ENCODE measurements at regions not wholly inside any gene's neighbourhood (a gene's known extent, or its start where the extent isn't known, plus 50 kb on each side); places are given as distances from the start of the nearest gene placed in this dataset.

DNA sequence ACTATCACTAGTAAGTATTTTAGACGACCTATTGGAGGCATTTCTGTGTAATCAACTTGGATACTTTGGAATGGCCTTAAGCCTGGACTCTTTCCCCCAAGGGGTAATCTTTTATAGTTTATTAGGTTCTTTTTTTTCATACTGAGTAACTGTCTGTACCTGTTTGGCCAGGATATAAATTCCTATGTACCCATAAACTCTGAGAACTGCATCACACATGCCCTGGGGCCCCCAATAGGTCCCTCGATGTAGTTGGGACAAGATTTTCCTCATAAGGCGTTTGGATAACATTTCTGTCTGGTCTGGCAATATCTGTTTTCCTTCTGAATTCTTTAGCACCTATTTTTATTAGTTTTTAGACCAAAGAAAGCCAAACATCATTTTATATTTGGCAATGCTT lies 86.4 kb upstream of the WNT7A start:
- intact Hi-C loops (cut with DNase I), result no loop called here
- ATAC-seq (no peak), DNase-seq (no peak)

- no peak for DNase-seq
- intact Hi-C loops (cut with DNase I), result no loop called here
- ATAC-seq, result no peak
Observed at GRCh38 chr3:13963137-13963886, 83.4 kb upstream of the WNT7A start.

GRCh38 chr3:13954741-13955483 lies 75.0 kb upstream of the WNT7A start:
- ATAC-seq (no peak), DNase-seq (no peak)
- intact Hi-C loops (cut with DNase I), result no loop called here

GRCh38 chr3:13954266-13954665 lies 74.4 kb upstream of the WNT7A start:
- no peak for ATAC-seq
- DNase-seq, result no peak
- intact Hi-C loops (cut with DNase I), result no loop called here

DNA sequence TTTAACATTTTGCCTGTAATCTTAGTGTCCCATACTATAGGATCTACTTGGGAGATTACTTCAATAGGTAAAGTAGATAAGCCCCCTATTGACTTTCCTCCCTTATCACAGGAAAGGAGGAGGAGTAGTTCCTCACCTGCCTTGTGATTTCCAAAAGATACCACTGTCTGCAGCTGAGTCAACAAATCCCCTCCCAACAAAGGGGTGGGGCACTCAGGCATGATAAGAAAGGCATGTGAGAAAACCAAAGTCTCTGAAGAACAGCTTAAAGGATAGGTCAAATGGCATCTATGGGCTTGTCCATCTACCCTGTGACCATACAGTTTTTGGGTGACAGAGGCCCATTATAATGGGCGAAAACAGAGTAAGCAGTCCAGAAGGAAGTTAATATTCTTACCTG lies 71.3 kb upstream of the WNT7A start:
- intact Hi-C loops (cut with DNase I), result no loop called here

GRCh38 chr3:13950042-13950441 lies 70.2 kb upstream of the WNT7A start:
- intact Hi-C loops (cut with DNase I), result no loop called here
- no peak for ATAC-seq
- no peak for DNase-seq

More for the DNA sequence above, 71.3 kb upstream of the WNT7A start:
- ATAC-seq (no peak), DNase-seq (no peak)

DNA sequence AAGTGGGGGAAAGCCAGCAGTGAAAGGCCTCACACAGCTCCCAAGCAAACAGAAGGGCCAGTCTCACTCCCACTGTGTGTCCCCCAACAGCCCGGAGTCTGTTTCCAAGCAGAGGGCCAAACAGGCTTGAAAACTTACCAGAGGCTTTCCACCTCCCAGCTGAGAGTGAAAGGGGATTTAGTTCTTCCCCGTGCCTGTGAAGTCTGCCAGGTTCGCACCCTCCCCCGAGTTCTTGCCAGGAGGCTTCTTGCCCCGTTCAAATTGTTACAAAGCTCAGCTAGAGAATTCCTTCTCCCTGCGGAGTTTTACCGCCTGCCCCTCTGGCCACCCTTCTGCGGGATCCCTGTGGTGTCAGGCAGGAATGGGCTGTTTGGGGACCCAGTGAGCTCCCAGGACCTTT lies 68.0 kb upstream of the WNT7A start:
- ATAC-seq (no peak), DNase-seq (no peak)
- intact Hi-C loops (cut with DNase I), result no loop called here

GRCh38 chr3:13939206-13939605 lies 59.3 kb upstream of the WNT7A start:
- ATAC-seq, result no peak
- intact Hi-C loops (cut with DNase I), result no loop called here

DNA sequence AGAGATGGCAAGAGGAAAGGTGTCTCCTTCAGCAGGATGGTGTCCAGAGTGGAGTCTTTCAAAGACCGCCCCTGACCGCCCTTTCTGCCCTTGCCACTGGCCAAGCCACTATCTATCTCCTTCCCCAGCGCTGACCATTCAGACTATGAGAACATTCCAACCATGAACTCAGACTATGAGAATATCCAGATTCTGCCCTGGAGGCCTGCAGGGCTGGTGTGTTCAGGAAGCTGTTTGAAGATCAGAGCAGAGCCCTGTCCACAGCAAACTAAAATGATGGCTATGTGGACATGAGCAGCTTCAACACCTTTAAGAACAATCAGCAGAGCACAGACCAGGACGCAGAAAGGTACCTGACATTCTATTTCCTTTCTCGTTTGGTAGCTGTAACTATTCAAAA lies 57.3 kb upstream of the WNT7A start:
- ATAC-seq, result no peak
- intact Hi-C loops (cut with DNase I), result no loop called here
- no peak for DNase-seq

More at GRCh38 chr3:13939206-13939605, 59.3 kb upstream of the WNT7A start:
- no peak for DNase-seq

- intact Hi-C loops (cut with DNase I), result no loop called here
- DNase-seq, result no peak
- ATAC-seq, result no peak
Observed at GRCh38 chr3:13935494-13936094, 55.7 kb upstream of the WNT7A start.

GRCh38 chr3:13934813-13935212 lies 54.9 kb upstream of the WNT7A start:
- no peak for DNase-seq
- intact Hi-C loops (cut with DNase I), result no loop called here
- ATAC-seq, result no peak

DNA sequence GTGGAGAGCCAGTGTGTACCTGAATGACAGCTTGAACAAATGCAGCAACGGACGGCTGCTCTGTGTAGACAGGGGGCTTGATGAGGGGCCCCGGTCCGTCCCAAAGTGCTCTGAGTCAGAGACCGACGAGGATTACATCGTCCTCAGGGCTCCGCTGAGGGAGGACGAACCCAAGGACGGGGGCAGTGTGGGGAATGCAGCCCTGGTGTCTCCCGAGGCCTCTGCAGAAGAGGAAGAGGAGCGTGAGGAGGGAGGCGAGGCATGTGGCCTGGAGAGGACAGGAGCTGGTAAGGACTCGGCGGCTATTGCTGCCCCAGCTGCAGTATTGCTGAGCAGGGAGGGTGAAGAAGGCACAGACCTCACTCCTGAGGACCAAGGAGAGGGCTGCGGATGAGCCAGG lies 54.4 kb upstream of the WNT7A start:
- intact Hi-C loops (cut with DNase I), result no loop called here
- ATAC-seq (no peak), DNase-seq (no peak)

DNA sequence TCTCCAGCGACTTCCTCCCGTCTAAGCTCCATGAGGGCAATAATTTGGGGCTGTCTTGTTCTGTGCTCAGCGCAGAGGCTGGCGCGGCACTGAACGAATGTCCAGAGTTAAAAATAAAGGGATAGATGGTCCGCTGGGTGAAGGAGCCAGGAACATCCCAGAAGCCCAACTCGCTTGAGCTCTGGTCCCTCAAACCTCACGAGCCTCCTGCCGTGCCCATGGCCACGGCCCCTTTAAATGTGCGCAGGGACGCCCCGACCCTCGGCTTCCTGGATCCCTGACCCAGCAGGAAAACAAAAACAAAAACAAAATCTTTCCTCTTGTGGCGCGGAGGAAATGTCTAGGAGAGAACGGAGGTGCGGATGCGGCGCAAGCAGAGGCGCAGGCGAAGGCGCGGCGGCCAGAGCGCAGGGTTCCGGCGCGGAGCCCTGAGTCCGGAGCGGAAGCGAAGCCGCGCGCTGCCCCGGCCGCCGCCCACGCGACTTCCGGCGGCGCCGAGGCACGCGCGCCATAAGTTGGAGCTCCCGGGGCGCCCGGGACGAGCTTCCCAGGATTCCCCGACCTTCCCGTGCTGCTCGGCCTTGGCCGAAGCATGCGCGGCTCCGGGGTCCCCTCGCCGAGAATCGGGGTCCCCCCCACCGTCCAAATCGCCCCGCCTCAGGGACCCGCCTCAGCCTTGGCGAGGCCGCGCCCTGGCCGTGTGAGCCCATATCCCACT lies 52.9 kb upstream of the WNT7A start:
- ATAC-seq (peak; percentile 57 to 77), DNase-seq (peak; percentile 37)
- intact Hi-C loops (cut with DNase I), result no loop called here

- intact Hi-C loops (cut with DNase I), result no loop called here
- no peak for DNase-seq
- ATAC-seq, result no peak
Observed at GRCh38 chr3:13931172-13931571, 51.3 kb upstream of the WNT7A start.
